OCI-LY7 (cell line): ENCODE measurements at regions not wholly inside any gene's neighbourhood (a gene's known extent, or its start where the extent isn't known, plus 50 kb on each side); places are given as distances from the start of the nearest gene placed in this dataset.

Source experiments
- BruUV-seq: library from RNA; stranded (reverse); fragments of 400-500 nt; replicated peaks from 2 replicates; lab custom pipeline; 2021; lab: Mats Ljungman, UMichigan
- CTCF ChIA-PET: fragments of 300-600 bp; sonication (Branson Sonifier 250); formaldehyde crosslinking; loops from one replicate; lab custom pipeline; 2022; ENCODE audit warnings: antibody characterized with exemption; ENCODE audit not compliant: unreplicated experiment; lab: Charles Lee
- POLR2A ChIA-PET: fragments of 300-600 bp; sonication (Branson Sonifier 250); formaldehyde crosslinking; loops from one replicate; lab custom pipeline; 2022; ENCODE audit warnings: antibody characterized with exemption; lab: Charles Lee
- DNase-seq: peaks from one replicate; pipeline ENCODE4 v3.0.0-alpha.2; 2015; ENCODE audit warnings: low spot score
- H2AFZ ChIP-seq: fragments of 200-600 bp; sonication (generic), shearing (Covaris generic); 2 replicates; pipeline ENCODE4 v1.6.1; 2014; ENCODE audit warnings: mild to moderate bottlenecking, antibody characterized with exemption, low read length, moderate library complexity
- H3K27ac ChIP-seq: fragments of 200-600 bp; sonication (generic); 2 replicates; pipeline ENCODE4 v1.5.1; 2014; ENCODE audit warnings: mixed run types, low read depth, mild to moderate bottlenecking, moderate library complexity, low read length, inconsistent platforms; ENCODE audit not compliant: poor library complexity, severe bottlenecking
- H3K36me3 ChIP-seq: fragments of 200-600 bp; sonication (generic); 2 replicates; pipeline ENCODE4 v1.6.1; 2014; ENCODE audit warnings: mild to moderate bottlenecking, antibody characterized with exemption, low read length, moderate library complexity, mixed read lengths; ENCODE audit not compliant: insufficient read depth
- H3K4me1 ChIP-seq: fragments of 200-600 bp; sonication (generic); 2 replicates; pipeline ENCODE4 v1.5.1; 2014; ENCODE audit warnings: mild to moderate bottlenecking, low read length; ENCODE audit not compliant: insufficient read depth, poor library complexity, severe bottlenecking
- H3K4me2 ChIP-seq: fragments of 200-600 bp; sonication (generic); 2 replicates; pipeline ENCODE4 v1.6.1; 2014; ENCODE audit warnings: mild to moderate bottlenecking, low read length
- H3K4me3 ChIP-seq: fragments of 200-600 bp; sonication (generic); 2 replicates; pipeline ENCODE4 v1.5.1; 2014; ENCODE audit warnings: mild to moderate bottlenecking, low read depth, low read length; ENCODE audit not compliant: poor library complexity, severe bottlenecking
- H3K79me2 ChIP-seq: fragments of 200-600 bp; sonication (generic); 2 replicates; pipeline ENCODE4 v1.6.1; 2016; ENCODE audit warnings: low read depth, mild to moderate bottlenecking, low read length, moderate library complexity, mixed read lengths; ENCODE audit not compliant: insufficient read depth
- H3K9me2 ChIP-seq: fragments of 200-600 bp; sonication (generic); 2 replicates; pipeline ENCODE4 v1.6.1; 2016; ENCODE audit warnings: mild to moderate bottlenecking, low read length, mixed read lengths; ENCODE audit not compliant: insufficient read depth
- H3K9me3 ChIP-seq: fragments of 200-600 bp; sonication (generic); 2 replicates; pipeline ENCODE4 v1.6.1; 2014; ENCODE audit warnings: mild to moderate bottlenecking, mixed run types, low read length, mixed read lengths
- H4K20me1 ChIP-seq: fragments of 200-600 bp; sonication (generic); 2 replicates; pipeline ENCODE4 v1.6.1; 2014; ENCODE audit warnings: mild to moderate bottlenecking, antibody characterized with exemption, low read length, moderate library complexity, mixed read lengths; ENCODE audit not compliant: insufficient read depth
- CTCF ChIP-seq: fragments of 200-600 bp; sonication (generic); conservative IDR thresholded peaks from 2 replicates; pipeline ENCODE4 v1.5.1; 2014; ENCODE audit warnings: mild to moderate bottlenecking, antibody characterized with exemption, low read length, moderate library complexity, mixed read lengths
- EZH2phosphoT487 ChIP-seq: fragments of 200-600 bp; sonication (generic); IDR thresholded peaks from 2 replicates; pipeline ENCODE4 v1.6.1; 2018; ENCODE audit warnings: low read depth, borderline replicate concordance, mild to moderate bottlenecking, mixed run types, antibody characterized with exemption, low read length, moderate library complexity, mixed read lengths
- intact Hi-C: fragments of 100-400 bp; cut with micrococcal nuclease; formaldehyde crosslinking; loops from one replicate; pipeline ENCODE4 v1.10.0; 2022; ENCODE audit not compliant: unreplicated experiment

DNA sequence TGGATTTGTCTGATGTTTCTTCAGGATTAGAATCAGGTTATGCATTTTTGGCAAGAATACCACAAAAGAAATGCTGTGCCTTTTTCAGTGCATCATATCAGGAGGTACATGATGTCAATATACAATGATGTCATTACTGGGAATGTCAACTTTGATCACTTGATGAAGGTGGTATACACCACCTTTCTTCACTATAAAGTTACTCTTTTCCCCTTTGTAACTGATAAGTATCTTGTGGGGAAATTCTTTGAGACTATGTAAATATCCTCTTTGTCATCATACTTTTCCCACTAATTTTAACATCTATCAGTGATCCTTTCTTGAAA lies 65.9 kb upstream of the TCF7L2 start:
- ChIA-PET CTCF (no interaction called here), POLR2A (no interaction called here)
- intact Hi-C loops = no loop called here
- no peaks in the 10 kb centered on the region for H4K20me1 ChIP-seq
- DNase-seq = no peak
- H3K36me3 ChIP-seq = no peaks in the 10 kb centered on the region
- H3K4me1 ChIP-seq = no peaks in the 10 kb centered on the region
- TF ChIP-seq EZH2phosphoT487 (no peak), CTCF (no peak)
- no peaks in the 10 kb centered on the region for H3K79me2 ChIP-seq
- H3K4me2 ChIP-seq = no peak overlapping the region
- no peak overlapping the region for H3K4me3 ChIP-seq
- H3K9me2 ChIP-seq = no peaks in the 10 kb centered on the region
- no peaks in the 10 kb centered on the region for H3K9me3 ChIP-seq
- H3K27ac ChIP-seq = no peak overlapping the region
- BruUV-seq = no TSS peak
- no peak overlapping the region for H2AFZ ChIP-seq

DNA sequence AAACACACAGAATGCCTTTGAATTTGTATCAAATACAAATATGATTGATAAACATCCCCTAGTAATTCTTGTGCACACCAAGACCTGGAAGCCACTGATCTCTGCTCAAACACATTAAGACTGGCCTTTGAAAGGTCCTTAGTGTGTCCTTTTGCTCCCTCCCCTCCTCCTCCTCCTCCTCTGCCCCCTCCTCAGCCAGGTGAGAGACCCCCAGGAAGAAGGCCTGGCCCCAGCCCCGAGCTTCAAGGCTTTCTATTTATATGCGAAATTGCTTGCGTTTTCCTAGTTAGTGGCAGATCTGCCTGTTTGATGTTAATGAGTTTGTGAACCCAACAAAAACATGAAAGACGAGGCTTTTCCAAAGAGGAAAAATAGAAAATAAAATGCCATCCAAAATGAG lies 63.6 kb upstream of the TCF7L2 start:
- H3K79me2 ChIP-seq = no peaks in the 10 kb centered on the region
- no peaks in the 10 kb centered on the region for H3K36me3 ChIP-seq
- ChIA-PET CTCF (no interaction called here), POLR2A (no interaction called here)
- no peak overlapping the region for H3K4me2 ChIP-seq
- H3K4me1 ChIP-seq = no peaks in the 10 kb centered on the region
- no peaks in the 10 kb centered on the region for H4K20me1 ChIP-seq
- intact Hi-C loops = no loop called here
- no peak overlapping the region for H3K27ac ChIP-seq
- H3K9me3 ChIP-seq = no peaks in the 10 kb centered on the region
- TF ChIP-seq CTCF = no peak
- no peak for TF ChIP-seq EZH2phosphoT487
- no peaks in the 10 kb centered on the region for H3K9me2 ChIP-seq
- BruUV-seq = no TSS peak
- no peak overlapping the region for H3K4me3 ChIP-seq
- no peak for DNase-seq
- no peak overlapping the region for H2AFZ ChIP-seq

DNA sequence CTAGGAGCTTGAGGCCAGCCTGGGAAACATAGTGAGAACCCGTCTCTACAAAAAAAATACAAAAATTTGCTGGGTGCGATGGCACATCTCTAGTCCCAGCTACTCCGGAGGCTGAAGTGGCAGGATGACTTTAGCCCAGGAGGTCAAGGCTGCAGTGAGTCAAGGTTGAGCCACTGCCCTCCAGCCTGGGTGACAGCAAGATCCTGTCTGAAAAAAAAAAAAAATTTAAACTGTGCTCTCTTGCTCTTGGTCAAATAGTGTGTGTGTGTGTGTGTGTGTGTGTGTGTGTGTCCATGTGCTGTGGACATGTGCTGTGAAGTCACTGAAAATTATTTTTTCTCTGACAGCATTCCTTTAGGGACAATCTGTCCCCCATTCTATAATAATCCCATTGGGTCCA lies 62.1 kb upstream of the TCF7L2 start:
- no peaks in the 10 kb centered on the region for H4K20me1 ChIP-seq
- no peak overlapping the region for H3K4me2 ChIP-seq
- no peak overlapping the region for H3K4me3 ChIP-seq
- intact Hi-C loops = no loop called here
- BruUV-seq = no TSS peak
- CTCF ChIA-PET = no interaction called here
- no peaks in the 10 kb centered on the region for H3K9me2 ChIP-seq
- no peak overlapping the region for H2AFZ ChIP-seq
- DNase-seq = no peak
- POLR2A ChIA-PET = no interaction called here
- TF ChIP-seq EZH2phosphoT487 = no peak
- no peak for TF ChIP-seq CTCF
- H3K79me2 ChIP-seq = no peaks in the 10 kb centered on the region
- H3K4me1 ChIP-seq = no peaks in the 10 kb centered on the region
- no peaks in the 10 kb centered on the region for H3K36me3 ChIP-seq
- H3K9me3 ChIP-seq = no peaks in the 10 kb centered on the region
- no peak overlapping the region for H3K27ac ChIP-seq
